Neural crest cell (in vitro differentiated cells): ENCODE measurements at regions not wholly inside any gene's neighbourhood (a gene's known extent, or its start where the extent isn't known, plus 50 kb on each side); places are given as distances from the start of the nearest gene placed in this dataset.

ENCODE experiments used
- DNase-seq: peaks from one replicate; pipeline ENCODE4 v3.0.0; 2021; ENCODE audit warnings: low read depth, mixed read lengths, low spot score
- H3K27ac Mint-ChIP-seq: one replicate; pipeline ENCODE4 v1.8.0; 2021; ENCODE audit warnings: mild to moderate bottlenecking, mixed read lengths; ENCODE audit not compliant: unreplicated experiment
- H3K27me3 Mint-ChIP-seq: 2 replicates; pipeline ENCODE4 v1.8.0; 2021; ENCODE audit warnings: low read depth, mild to moderate bottlenecking, mixed read lengths
- H3K36me3 Mint-ChIP-seq: 2 replicates; pipeline ENCODE4 v1.8.0; 2021; ENCODE audit warnings: low read depth, mild to moderate bottlenecking, mixed read lengths
- H3K4me1 Mint-ChIP-seq: 2 replicates; pipeline ENCODE4 v1.8.0; 2021; ENCODE audit warnings: mixed read lengths
- H3K4me3 Mint-ChIP-seq: one replicate; pipeline ENCODE4 v1.8.0; 2021; ENCODE audit warnings: mild to moderate bottlenecking, mixed read lengths
- H3K9me3 Mint-ChIP-seq: 2 replicates; pipeline ENCODE4 v1.8.0; 2021; ENCODE audit warnings: mixed read lengths
- TF ChIP-seq, protein P1 (sequence below): fragments of 200-600 bp; sonication (generic); conservative IDR thresholded peaks from 2 replicates; pipeline ENCODE4 v1.5.0; 2021; ENCODE audit warnings: antibody characterized with exemption, mild to moderate bottlenecking

DNA sequence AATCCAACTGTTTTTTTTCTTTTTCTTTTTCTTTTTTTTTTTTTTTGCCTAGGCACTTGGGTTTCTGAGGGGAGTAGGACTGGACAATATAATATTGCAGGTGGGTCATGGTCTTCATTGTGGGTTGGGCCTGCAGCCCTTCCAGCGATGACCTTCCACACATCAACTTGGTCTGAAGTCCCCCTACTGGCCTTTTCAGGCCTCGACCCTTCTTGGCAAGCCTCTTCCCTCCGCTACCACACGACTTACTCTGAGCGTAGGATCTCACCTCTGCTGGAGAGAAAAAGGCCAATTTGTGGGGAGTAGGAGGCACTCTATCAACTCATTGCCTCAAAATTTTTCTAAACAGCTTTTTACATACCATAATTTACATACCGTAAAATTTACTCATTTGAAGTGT is 51.1 kb upstream of the GRIK3 start:
- Mint-ChIP-seq H3K36me3 (no peaks in the 10 kb centered on the region), H3K4me3 (peak overlapping the region; percentile 40), H3K27ac (no peak overlapping the region), H3K4me1 (peaks cover 25% of the 10 kb centered on the region), H3K9me3 (peaks cover 2% of the 10 kb centered on the region), H3K27me3 (peaks cover 6% of the 10 kb centered on the region)
- no peak for DNase-seq
- TF ChIP-seq, protein P1, sequence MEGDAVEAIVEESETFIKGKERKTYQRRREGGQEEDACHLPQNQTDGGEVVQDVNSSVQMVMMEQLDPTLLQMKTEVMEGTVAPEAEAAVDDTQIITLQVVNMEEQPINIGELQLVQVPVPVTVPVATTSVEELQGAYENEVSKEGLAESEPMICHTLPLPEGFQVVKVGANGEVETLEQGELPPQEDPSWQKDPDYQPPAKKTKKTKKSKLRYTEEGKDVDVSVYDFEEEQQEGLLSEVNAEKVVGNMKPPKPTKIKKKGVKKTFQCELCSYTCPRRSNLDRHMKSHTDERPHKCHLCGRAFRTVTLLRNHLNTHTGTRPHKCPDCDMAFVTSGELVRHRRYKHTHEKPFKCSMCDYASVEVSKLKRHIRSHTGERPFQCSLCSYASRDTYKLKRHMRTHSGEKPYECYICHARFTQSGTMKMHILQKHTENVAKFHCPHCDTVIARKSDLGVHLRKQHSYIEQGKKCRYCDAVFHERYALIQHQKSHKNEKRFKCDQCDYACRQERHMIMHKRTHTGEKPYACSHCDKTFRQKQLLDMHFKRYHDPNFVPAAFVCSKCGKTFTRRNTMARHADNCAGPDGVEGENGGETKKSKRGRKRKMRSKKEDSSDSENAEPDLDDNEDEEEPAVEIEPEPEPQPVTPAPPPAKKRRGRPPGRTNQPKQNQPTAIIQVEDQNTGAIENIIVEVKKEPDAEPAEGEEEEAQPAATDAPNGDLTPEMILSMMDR: no peak

DNA sequence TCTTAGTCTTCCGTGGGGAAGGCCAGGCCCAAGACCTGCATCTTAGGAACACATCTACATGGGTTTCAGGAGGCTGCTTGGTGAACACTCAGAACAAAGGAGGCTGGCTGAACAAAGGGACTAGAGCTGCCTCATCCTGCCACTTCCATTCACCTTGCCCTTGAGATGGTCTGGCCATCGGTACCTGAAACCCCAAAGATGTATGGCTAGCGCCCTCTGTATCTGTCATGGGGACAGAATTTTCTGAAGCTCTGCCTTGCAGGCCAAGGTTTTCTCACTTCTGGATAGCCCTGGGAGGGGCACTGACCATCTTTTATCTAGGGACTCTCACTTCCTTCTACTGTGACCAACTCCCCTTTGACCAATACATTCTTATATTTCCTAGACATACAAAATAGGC is 55.4 kb upstream of the GRIK3 start:
- no peaks in the 10 kb centered on the region for H3K36me3 Mint-ChIP-seq
- peaks cover 2% of the 10 kb centered on the region for H3K9me3 Mint-ChIP-seq
- H3K4me1 Mint-ChIP-seq: no peaks in the 10 kb centered on the region
- peaks cover 14% of the 10 kb centered on the region for H3K27me3 Mint-ChIP-seq
- no peak overlapping the region for H3K4me3 Mint-ChIP-seq
- no peak overlapping the region for H3K27ac Mint-ChIP-seq
- TF ChIP-seq, protein P1: no peak
- DNase-seq: no peak

DNA sequence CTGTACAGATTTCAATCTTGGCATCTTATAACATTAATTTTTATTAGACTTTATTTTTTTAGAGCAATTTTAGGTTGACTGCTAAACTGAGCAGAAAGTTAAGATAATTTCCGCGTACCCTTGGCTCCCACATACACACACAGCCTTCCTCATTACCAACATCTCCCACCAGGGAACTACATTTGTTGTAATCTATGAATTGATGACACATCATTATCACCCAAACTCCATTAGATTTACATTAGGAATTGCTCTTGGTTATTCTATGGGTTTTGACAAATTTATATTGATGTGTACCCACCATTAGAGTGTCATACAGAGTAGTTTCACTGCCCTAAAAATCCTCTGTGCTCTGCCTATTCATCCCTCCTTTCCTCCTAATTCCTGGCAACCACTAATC is 56.4 kb upstream of the GRIK3 start:
- H3K36me3 Mint-ChIP-seq: no peaks in the 10 kb centered on the region
- no peaks in the 10 kb centered on the region for H3K4me1 Mint-ChIP-seq
- peaks cover 2% of the 10 kb centered on the region for H3K9me3 Mint-ChIP-seq
- no peak for DNase-seq
- no peak overlapping the region for H3K4me3 Mint-ChIP-seq
- peaks cover 15% of the 10 kb centered on the region for H3K27me3 Mint-ChIP-seq
- no peak overlapping the region for H3K27ac Mint-ChIP-seq
- TF ChIP-seq, protein P1: no peak

DNA sequence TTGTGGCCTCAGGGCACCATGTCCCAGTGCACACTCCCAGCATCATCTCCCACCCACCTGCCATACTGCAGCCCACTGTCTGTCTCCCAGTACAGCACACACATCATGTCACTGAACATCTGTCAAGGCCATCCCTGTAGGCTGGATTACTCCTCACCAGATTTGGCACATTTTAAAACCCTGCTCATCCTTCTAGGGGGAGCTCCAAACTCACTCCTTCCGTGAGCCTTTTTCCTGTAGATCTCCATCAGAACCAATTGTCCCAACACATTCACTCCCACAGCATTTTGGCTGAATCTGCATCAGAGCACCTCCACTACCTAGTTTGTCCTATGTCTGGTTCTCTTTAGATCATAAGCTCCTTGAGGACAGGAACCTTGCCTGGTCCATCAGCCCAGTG is 58.6 kb upstream of the GRIK3 start:
- Mint-ChIP-seq H3K27me3 (peaks cover 15% of the 10 kb centered on the region), H3K9me3 (peaks cover 2% of the 10 kb centered on the region), H3K4me3 (no peak overlapping the region), H3K4me1 (no peaks in the 10 kb centered on the region), H3K27ac (no peak overlapping the region), H3K36me3 (no peaks in the 10 kb centered on the region)
- DNase-seq: no peak
- TF ChIP-seq, protein P1: no peak

DNA sequence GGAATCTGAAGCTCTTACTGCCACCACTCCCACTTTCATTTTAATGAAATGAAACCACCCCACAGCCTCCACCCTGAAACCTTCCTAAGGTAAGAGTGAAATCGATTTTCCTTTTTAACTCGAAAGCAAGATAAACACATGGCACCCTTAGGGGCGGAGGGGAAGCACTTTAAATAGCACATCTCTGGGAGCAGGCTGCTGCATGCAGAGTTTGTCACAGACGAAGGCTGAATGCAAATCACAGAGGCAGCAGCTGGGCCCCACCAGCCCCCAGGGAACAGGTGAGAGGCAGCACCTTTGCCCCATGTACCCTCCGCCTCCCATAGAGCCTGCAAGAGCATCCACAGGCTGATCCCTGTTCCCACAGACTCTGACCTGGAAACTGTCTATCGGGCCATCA is 60.0 kb upstream of the GRIK3 start:
- TF ChIP-seq, protein P1: no peak
- H3K9me3 Mint-ChIP-seq: peaks cover 2% of the 10 kb centered on the region
- peaks cover 15% of the 10 kb centered on the region for H3K27me3 Mint-ChIP-seq
- no peaks in the 10 kb centered on the region for H3K4me1 Mint-ChIP-seq
- H3K4me3 Mint-ChIP-seq: no peak overlapping the region
- no peak overlapping the region for H3K27ac Mint-ChIP-seq
- no peaks in the 10 kb centered on the region for H3K36me3 Mint-ChIP-seq
- no peak for DNase-seq

DNA sequence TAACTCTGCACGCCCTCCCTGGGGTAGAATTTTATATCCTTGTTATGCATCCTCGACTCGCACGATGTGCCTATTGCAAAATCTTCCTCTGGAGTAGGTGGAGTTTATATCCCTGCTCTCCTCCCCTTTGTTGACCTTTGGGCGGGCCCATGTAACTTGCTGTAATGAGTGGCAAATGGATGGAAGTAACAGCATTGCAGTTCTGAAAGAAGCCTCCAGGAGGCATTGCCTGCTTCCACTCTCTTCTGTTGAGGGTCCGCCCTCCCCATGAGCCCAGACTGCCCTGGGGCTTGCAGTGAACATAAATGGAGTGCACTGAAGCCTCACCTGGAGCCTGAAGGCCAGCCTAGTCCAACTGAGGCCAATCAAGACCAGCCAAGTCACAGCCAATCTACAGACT is 62.2 kb upstream of the GRIK3 start:
- peaks cover 15% of the 10 kb centered on the region for H3K27me3 Mint-ChIP-seq
- H3K36me3 Mint-ChIP-seq: no peaks in the 10 kb centered on the region
- TF ChIP-seq, protein P1: peak; percentile 50
- no peaks in the 10 kb centered on the region for H3K9me3 Mint-ChIP-seq
- no peak overlapping the region for H3K4me3 Mint-ChIP-seq
- H3K27ac Mint-ChIP-seq: no peak overlapping the region
- DNase-seq: peak; percentile 7
- H3K4me1 Mint-ChIP-seq: no peaks in the 10 kb centered on the region
